ENCODE measurements at regions not wholly inside any gene's neighbourhood (a gene's known extent, or its start where the extent isn't known, plus 50 kb on each side); places are given as distances from the start of the nearest gene placed in this dataset.

- Histone ChIP-seq H3K27me3 (replicated peaks) (no peaks in the 10 kb centered on the region), H3K36me3 (no peaks in the 10 kb centered on the region), H3K4me1 (replicated peaks) (no peaks in the 10 kb centered on the region), H3K9me3 (replicated peaks) (no peaks in the 10 kb centered on the region), H3K27ac (no peak overlapping the region), H3K4me3 (no peak overlapping the region)
- DNase-seq (ENCODE audit: low read depth in 1 of 2, low spot score in 2 of 2) = no peak
Observed at GRCh38 chr22:34010259-34010658, 90.0 kb upstream of the LARGE1 start.

GRCh38 chr22:34015642-34016041, 95.4 kb upstream of the LARGE1 start:
- Histone ChIP-seq H3K4me3 (no peak overlapping the region), H3K36me3 (no peaks in the 10 kb centered on the region), H3K4me1 (replicated peaks) (no peaks in the 10 kb centered on the region), H3K9me3 (replicated peaks) (no peaks in the 10 kb centered on the region), H3K27me3 (replicated peaks) (no peaks in the 10 kb centered on the region), H3K27ac (no peak overlapping the region)
- no peak for DNase-seq (ENCODE audit: low read depth in 1 of 2, low spot score in 2 of 2)

GRCh38 chr22:34017205-34017604, 96.9 kb upstream of the LARGE1 start:
- no peak for DNase-seq (ENCODE audit: low read depth in 1 of 2, low spot score in 2 of 2)
- Histone ChIP-seq H3K36me3 (no peaks in the 10 kb centered on the region), H3K4me3 (no peak overlapping the region), H3K4me1 (replicated peaks) (no peaks in the 10 kb centered on the region), H3K27me3 (replicated peaks) (no peaks in the 10 kb centered on the region), H3K9me3 (replicated peaks) (no peaks in the 10 kb centered on the region), H3K27ac (no peak overlapping the region)

GRCh38 chr22:34019190-34019845, 99.0 kb upstream of the LARGE1 start:
- Histone ChIP-seq H3K4me3 (no peak overlapping the region), H3K27me3 (replicated peaks) (no peaks in the 10 kb centered on the region), H3K4me1 (replicated peaks) (no peaks in the 10 kb centered on the region), H3K9me3 (replicated peaks) (no peaks in the 10 kb centered on the region; the same call in 1 of the 2 replicates), H3K36me3 (no peaks in the 10 kb centered on the region), H3K27ac (no peak overlapping the region)
- DNase-seq (ENCODE audit: low read depth in 1 of 2, low spot score in 2 of 2) = no peak

- no peaks in the 10 kb centered on the region for H3K9me3 ChIP-seq (replicated peaks)
- DNase-seq (ENCODE audit: low read depth in 1 of 2, low spot score in 2 of 2) = no peak
- H3K4me3 ChIP-seq = no peak overlapping the region
- no peak overlapping the region for H3K27ac ChIP-seq
- H3K27me3 ChIP-seq (replicated peaks) = no peaks in the 10 kb centered on the region
- H3K36me3 ChIP-seq = no peaks in the 10 kb centered on the region
- no peaks in the 10 kb centered on the region for H3K4me1 ChIP-seq (replicated peaks)
Observed at GRCh38 chr22:34035209-34035608, 114.9 kb upstream of the LARGE1 start.

GRCh38 chr22:34036931-34037330, 116.7 kb upstream of the LARGE1 start:
- DNase-seq (ENCODE audit: low read depth in 1 of 2, low spot score in 2 of 2) = no peak
- Histone ChIP-seq H3K9me3 (replicated peaks) (no peaks in the 10 kb centered on the region), H3K36me3 (no peaks in the 10 kb centered on the region), H3K27me3 (replicated peaks) (no peaks in the 10 kb centered on the region), H3K27ac (no peak overlapping the region), H3K4me3 (no peak overlapping the region), H3K4me1 (replicated peaks) (no peaks in the 10 kb centered on the region)

GRCh38 chr22:34038801-34039555, 118.7 kb upstream of the LARGE1 start:
- Histone ChIP-seq H3K9me3 (replicated peaks) (no peaks in the 10 kb centered on the region), H3K4me1 (replicated peaks) (no peaks in the 10 kb centered on the region), H3K4me3 (no peak overlapping the region), H3K36me3 (no peaks in the 10 kb centered on the region), H3K27me3 (replicated peaks) (no peaks in the 10 kb centered on the region), H3K27ac (no peak overlapping the region)
- DNase-seq (ENCODE audit: low read depth in 1 of 2, low spot score in 2 of 2) = no peak

GRCh38 chr22:34045311-34045710, 125.0 kb upstream of the LARGE1 start:
- DNase-seq (ENCODE audit: low read depth in 1 of 2, low spot score in 2 of 2) = no peak
- H3K27ac ChIP-seq = no peak overlapping the region
- no peaks in the 10 kb centered on the region for H3K27me3 ChIP-seq (replicated peaks)

GRCh38 chr22:34055525-34056200, 135.4 kb upstream of the LARGE1 start:
- no peak for DNase-seq (ENCODE audit: low read depth in 1 of 2, low spot score in 2 of 2)

More at GRCh38 chr22:34045311-34045710, 125.0 kb upstream of the LARGE1 start:
- Histone ChIP-seq H3K9me3 (replicated peaks) (no peaks in the 10 kb centered on the region), H3K36me3 (no peaks in the 10 kb centered on the region), H3K4me1 (replicated peaks) (no peaks in the 10 kb centered on the region), H3K4me3 (no peak overlapping the region)

GRCh38 chr22:34057726-34058125, 137.4 kb upstream of the LARGE1 start:
- H3K4me3 ChIP-seq = no peak overlapping the region
- H3K36me3 ChIP-seq = no peaks in the 10 kb centered on the region
- DNase-seq (ENCODE audit: low read depth in 1 of 2, low spot score in 2 of 2) = no peak
- no peak overlapping the region for H3K27ac ChIP-seq
- 0 out of 2 replicates have a peak, but pooled peaks cover 4% of the 10 kb centered on the region for H3K9me3 ChIP-seq (replicated peaks)
- no peaks in the 10 kb centered on the region for H3K27me3 ChIP-seq (replicated peaks)
- no peaks in the 10 kb centered on the region for H3K4me1 ChIP-seq (replicated peaks)

More at GRCh38 chr22:34055525-34056200, 135.4 kb upstream of the LARGE1 start:
- Histone ChIP-seq H3K36me3 (no peaks in the 10 kb centered on the region), H3K27me3 (replicated peaks) (no peaks in the 10 kb centered on the region), H3K4me3 (no peak overlapping the region), H3K4me1 (replicated peaks) (no peaks in the 10 kb centered on the region), H3K9me3 (replicated peaks) (no peaks in the 10 kb centered on the region), H3K27ac (no peak overlapping the region)

- no peak for DNase-seq (ENCODE audit: low read depth in 1 of 2, low spot score in 2 of 2)
- Histone ChIP-seq H3K27me3 (replicated peaks) (no peaks in the 10 kb centered on the region), H3K36me3 (no peaks in the 10 kb centered on the region), H3K4me1 (replicated peaks) (no peaks in the 10 kb centered on the region), H3K27ac (no peak overlapping the region), H3K9me3 (replicated peaks) (0 out of 2 replicates have a peak, but pooled peaks cover 4% of the 10 kb centered on the region), H3K4me3 (no peak overlapping the region)
Observed at GRCh38 chr22:34064696-34065095, 144.4 kb upstream of the LARGE1 start.

GRCh38 chr22:34067031-34067430, 146.8 kb upstream of the LARGE1 start:
- Histone ChIP-seq H3K27ac (no peak overlapping the region), H3K36me3 (no peaks in the 10 kb centered on the region), H3K9me3 (replicated peaks) (no peaks in the 10 kb centered on the region), H3K4me3 (no peak overlapping the region), H3K4me1 (replicated peaks) (no peaks in the 10 kb centered on the region), H3K27me3 (replicated peaks) (no peaks in the 10 kb centered on the region)
- no peak for DNase-seq (ENCODE audit: low read depth in 1 of 2, low spot score in 2 of 2)

- H3K27me3 ChIP-seq (replicated peaks) = no peaks in the 10 kb centered on the region
- H3K4me1 ChIP-seq (replicated peaks) = no peaks in the 10 kb centered on the region
- H3K4me3 ChIP-seq = no peak overlapping the region
- no peaks in the 10 kb centered on the region for H3K9me3 ChIP-seq (replicated peaks)
- DNase-seq (ENCODE audit: low read depth in 1 of 2, low spot score in 2 of 2) = no peak
- H3K36me3 ChIP-seq = no peaks in the 10 kb centered on the region
- H3K27ac ChIP-seq = no peak overlapping the region
Observed at GRCh38 chr22:34068001-34068400, 147.7 kb upstream of the LARGE1 start.

GRCh38 chr22:34070051-34070450, 149.8 kb upstream of the LARGE1 start:
- Histone ChIP-seq H3K36me3 (no peaks in the 10 kb centered on the region), H3K27me3 (replicated peaks) (no peaks in the 10 kb centered on the region), H3K4me3 (no peak overlapping the region), H3K4me1 (replicated peaks) (no peaks in the 10 kb centered on the region), H3K27ac (no peak overlapping the region), H3K9me3 (replicated peaks) (no peaks in the 10 kb centered on the region)
- DNase-seq (ENCODE audit: low read depth in 1 of 2, low spot score in 2 of 2) = no peak
